ENCODE measurements at regions not wholly inside any gene's neighbourhood (a gene's known extent, or its start where the extent isn't known, plus 50 kb on each side); places are given as distances from the start of the nearest gene placed in this dataset.

DNA sequence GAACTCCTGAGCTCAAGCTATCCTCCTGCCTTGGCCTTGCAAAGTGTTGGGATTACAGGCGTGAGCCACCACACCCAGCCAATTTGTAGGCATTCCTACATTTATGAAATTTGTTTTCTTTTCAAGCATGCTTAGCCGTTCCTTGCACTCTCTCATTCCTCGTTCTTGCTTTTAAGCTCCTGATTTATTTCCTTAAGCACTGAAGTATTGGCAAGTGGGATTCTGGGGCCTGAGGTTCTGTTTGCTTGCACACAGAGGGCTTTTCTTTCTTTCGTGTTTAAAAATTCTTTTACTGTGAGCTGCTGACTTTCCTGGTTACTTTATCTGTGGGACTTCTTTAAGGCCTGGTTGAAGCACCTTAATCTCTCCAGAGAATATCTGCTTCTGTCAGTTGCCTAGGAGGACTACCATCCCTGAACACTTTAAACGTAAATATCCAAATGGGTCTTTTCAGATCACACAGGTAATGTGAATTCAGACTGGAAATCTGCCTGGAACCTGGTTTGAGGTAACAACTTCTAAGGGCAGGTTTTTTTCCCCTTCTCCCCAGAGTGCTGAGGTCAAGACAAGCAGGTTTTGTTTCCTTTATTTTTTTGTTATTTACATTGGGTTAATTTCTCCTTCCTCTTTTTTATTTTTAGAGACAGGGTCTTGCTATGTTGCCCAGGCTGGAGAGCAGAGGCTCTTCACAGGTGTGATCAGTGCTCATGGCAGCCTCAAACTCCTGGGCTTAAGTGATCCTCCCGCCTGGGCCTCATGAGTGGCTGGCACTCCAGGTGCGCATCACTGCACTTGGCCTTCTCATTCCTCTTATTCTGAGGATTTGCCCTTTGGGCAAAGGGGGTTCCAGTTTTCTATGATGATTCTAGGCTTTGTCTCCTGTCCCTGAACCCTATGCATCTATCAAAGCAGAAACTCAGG is 102.9 kb downstream of the PFKFB3 start:
- no peak for DNase-seq (ENCODE audit: low read depth in 2 of 2)

DNA sequence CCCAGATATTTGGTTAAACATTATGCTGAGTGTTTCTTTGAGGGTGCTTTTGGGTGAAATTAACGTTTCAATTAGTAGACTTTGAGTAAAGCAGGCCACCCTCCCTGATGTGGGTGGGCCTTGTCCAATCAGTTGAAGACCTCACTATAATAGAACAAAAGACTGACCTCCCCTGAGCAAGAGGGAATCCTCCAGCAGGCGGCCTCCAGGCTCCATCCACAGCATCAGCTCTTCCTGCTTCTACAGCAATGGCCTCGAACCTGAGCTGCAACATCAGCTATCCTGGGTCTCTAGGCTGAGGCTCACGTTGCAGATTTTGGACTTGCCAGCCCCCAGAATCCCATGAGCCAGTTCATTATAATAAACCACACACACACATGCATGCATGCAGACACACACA is 104.2 kb downstream of the PFKFB3 start:
- no peak for DNase-seq (ENCODE audit: low read depth in 2 of 2)

DNA sequence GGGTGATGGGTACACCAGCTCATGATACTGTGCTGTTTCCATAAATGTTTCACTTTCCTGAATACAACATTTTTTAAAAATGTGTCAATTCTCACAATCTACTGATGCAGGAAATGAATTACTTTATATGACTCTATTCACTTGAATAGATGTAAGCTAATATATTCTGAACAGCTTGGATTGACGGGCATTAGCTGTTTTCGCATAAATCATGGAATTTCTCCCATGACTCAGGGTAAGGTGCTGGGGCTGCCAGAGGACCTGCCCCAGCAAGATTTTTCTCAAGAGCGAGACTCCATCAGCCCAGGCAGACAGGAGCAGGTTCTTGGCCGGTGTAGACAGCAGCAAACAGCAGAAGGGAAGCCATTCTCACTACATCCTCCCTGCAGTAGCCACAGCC is 107.1 kb downstream of the PFKFB3 start:
- DNase-seq (ENCODE audit: low read depth in 2 of 2), result no peak

DNA sequence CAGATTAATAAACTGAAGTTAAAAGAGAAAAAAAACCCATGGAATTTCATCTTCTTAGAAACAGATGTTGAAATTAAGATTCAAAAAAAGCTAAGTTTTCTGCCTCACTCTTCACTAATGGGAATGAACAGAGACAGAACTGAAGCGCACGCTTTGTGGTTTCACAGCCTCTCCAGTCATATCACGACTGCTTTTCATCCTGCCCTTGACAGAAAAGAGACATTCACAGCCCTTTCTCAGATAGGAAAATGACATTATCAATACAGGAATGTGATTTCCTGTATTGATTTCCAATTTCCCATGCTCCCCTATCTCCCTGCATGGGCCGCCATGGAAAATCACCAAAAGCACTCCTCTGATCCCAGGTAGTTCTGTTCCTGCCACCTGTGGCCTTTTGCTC is 108.2 kb downstream of the PFKFB3 start:
- DNase-seq (ENCODE audit: low read depth in 2 of 2), result no peak

DNA sequence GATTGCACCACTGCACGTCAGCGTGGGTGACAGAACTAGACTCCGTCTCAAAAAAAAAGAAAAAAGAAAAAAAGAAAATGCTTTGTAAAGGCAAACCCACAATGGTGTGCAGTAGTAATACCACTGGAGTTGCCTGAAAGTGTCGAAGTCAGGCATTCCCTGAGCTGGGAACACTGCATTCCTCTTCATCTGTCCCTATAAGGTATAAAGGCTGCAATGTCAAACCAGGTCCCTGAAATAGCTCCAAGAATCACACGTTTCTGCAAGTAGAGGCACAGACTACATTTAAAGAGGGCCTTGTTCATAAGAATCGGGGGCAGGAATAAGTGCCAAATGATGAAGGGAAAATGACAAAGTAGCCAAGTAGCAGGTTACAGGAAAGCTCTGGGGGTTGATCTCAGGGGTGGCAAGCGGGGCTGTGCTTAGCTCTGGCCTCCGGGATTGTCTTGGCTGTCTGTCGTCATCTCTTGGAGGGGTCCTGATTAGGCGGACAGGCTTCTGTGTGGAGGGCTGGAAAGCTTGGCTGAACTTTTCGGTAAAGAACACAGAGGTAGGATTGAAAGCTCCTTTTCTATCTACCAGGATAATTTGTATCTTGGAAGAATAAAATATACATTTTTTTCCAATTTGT is 109.1 kb downstream of the PFKFB3 start:
- no peak for DNase-seq (ENCODE audit: low read depth in 2 of 2)

DNA sequence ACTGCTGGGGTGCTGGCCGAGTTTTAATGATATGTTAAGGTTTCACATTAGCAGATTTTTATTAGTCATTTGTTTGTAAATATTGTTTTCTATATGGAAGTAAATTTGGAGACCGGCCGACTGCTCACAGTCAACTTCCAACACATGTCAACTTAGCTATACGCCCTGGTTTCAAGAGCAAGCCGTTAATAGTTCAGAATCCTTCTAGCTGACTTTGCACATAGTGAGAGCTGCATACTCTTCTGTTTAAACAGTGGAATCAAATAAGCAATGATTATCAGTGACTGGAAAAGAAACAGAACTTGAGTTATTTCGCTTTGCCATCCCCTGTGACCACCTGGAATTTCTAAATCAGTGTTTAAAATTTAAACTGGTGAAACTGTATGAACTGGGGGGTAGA is 109.9 kb downstream of the PFKFB3 start:
- DNase-seq (ENCODE audit: low read depth in 2 of 2), result no peak

DNA sequence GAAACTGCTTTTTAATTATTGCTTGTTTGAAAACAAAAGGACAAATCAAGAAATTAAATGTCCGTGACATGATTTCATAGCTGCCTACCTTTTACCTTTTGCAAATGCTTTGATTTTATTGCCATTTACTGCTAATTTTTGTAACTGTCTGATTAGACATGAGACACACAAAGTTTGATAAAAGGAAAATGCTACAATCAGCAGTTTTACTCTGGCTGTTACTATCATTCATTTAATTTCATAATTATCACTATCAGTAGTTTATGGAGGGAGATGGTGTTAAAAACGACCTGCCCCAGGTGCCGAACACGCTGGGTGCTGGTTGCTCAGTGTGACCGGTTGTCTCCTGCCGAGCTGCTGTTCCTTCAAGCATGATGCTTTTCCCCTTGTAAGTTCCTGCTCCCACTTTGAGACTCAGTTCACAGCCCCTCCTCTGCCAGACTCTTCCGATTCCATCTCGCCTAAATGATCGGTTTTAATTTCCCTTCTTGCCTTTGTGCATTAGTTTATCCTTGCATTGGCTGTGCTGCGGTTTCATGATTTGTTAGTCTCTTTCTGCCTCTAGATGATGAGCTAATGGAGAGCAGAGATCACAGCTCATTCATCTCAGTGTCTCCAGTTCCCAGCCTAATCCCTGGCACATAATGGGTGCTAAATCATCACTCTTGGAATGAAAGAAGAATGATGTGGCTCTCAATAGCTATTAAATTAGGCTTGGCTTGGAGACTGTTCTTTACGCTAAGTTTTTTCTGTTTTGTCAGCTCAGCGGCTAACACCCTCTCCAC is 110.6 kb downstream of the PFKFB3 start:
- DNase-seq (ENCODE audit: low read depth in 2 of 2), result no peak

DNA sequence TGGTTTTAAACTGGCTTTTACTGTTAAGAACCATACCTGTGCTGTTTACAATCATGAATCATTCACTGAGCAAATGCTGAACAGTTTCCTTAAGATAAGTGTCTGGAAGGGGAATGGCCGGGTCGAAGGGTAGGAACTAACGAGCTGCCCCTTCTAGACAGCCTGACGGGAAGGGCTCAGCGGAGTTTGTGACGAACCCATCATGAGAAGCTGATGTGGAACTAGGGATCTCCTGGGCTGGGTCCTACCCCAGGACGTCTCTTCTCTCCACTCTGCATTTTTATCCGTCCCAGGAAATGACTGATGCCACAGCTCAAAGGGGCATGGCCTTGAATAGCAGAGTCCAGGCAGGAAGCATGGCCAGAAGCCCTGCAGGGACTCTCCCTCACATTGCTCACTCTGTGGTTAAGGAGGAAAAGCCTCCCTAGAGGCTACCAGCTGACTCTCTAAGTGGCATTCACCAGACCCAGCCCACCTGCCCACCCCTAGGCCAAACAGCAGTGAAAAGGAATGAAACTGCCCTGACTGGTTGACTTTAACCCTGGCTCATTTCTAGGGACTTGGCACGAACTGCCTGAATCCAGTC is 112.0 kb downstream of the PFKFB3 start:
- no peak for DNase-seq (ENCODE audit: low read depth in 2 of 2)

DNA sequence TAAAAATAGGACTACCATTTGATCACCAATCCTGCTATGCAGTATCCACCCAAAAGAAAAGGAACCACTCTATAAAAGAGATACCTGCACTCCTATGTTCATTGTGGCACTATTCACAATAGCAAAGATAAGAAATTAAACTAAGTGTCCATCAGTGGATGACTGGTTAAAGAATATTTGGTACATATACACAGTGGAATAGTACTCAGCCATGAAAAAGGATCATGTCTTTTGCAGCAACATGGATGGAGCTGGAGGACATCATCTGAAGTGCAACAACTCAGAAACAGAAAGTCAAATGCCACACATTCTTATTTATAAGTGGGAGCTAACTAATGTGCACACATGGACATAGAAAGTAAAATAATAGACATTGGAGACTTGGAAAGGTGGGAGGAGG is 116.4 kb downstream of the PFKFB3 start:
- no peak for DNase-seq (ENCODE audit: low read depth in 2 of 2)

DNA sequence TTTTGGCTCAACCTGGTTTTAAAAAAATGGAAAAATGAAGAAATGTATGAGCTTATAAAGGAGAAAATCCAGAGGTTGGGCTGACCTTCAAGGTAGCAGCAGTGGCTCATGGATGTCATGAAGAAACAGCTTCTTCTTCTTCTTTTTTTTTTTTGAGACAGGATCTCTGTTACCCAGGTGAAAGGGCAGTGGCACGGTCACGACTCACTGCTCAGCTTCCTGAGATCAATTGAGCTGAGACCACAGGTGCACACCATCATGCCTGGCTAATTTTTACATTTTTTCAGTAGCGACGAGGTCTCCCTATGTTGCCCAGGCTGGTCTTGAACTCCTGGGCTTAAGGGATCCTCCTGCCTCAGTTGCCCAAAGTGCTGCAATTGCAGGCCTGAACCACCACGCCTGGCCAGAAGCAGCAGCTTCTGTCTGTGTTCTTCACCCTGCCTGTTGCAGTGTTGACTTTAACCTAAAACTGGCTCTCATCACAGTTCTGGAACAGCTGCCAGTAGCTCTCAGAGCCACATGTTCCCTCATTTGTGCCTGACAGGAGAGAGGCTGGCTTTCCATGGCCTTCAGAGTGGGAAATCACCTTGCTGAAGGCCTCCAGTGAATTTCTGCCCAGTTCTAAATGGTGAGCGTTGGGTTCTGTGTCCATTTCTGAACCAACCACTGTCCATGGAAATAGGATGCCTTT is 117.7 kb downstream of the PFKFB3 start:
- no peak for DNase-seq (ENCODE audit: low read depth in 2 of 2)

DNA sequence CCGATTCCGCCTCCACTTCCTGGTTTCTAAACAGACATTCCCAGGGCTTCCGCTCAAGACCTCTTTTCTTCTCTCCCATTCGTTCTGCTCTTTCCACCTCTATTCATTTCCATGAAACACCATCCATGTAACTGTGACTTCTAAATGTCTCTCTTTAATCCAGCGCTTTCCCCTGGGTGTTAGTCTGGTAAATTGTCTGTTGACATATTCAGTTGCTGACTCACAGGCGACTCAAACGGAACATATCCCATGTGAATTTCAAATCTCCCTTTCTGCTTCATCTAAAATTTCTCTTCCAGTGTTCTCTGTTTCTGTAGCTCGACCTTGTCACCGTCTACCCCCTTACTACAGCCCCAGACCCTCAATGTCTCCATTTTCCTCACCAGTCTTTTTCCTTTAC is 119.1 kb downstream of the PFKFB3 start:
- no peak for DNase-seq (ENCODE audit: low read depth in 2 of 2)

DNA sequence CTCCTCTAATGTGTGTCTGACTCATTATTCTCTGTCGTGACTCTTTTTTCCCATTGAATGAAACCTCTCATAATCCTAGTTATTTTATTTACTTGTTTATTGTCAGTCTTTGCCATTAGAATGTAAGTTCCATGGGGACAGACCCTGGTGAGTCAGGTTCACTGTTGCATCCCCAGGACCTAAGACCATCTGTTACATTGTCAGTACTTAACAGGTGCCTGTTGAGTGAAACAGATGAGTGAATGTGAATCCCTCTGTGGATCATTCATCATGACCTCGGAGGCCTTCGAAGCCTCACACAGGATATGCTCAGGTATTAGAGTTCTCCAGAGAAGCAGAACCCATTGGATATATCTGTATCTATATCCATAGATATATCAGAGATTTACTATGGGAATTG is 120.1 kb downstream of the PFKFB3 start:
- DNase-seq (ENCODE audit: low read depth in 2 of 2), result no peak

DNA sequence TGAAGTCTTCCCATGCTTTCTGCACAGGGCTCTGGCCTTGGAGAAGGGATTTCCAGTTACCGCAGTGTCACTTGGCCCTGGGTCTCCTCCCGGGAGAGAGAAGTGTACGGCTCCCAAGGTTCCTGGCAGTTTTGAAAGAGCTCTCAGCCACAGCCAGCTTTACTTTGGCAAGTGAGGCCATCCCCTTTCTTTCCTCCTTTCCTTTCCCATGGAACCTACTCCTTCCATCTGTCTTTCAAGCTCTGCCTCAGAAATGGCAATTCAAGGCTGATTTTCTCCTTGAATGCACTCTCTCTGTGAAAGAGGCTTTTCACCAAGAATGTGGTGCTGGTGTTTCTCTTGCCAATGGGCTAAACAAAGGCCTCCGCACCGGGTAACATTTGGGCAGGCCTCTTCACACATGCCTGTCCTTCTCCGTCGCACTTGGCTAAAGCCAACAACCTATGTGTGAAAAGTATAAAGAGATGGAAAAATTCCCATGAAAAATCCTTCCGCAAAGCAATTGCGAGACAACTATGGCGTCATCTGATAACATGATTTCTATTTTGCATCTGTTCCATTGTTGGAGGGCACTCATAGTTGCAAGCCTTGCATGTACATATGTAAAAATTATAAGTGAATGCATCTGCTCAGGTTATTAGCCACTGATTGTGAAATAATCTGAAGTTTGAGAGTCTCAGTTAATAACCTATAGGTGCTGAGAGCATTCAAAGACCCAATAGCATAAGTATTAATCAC is 125.4 kb downstream of the PFKFB3 start:
- DNase-seq (ENCODE audit: low read depth in 2 of 2), result no peak

DNA sequence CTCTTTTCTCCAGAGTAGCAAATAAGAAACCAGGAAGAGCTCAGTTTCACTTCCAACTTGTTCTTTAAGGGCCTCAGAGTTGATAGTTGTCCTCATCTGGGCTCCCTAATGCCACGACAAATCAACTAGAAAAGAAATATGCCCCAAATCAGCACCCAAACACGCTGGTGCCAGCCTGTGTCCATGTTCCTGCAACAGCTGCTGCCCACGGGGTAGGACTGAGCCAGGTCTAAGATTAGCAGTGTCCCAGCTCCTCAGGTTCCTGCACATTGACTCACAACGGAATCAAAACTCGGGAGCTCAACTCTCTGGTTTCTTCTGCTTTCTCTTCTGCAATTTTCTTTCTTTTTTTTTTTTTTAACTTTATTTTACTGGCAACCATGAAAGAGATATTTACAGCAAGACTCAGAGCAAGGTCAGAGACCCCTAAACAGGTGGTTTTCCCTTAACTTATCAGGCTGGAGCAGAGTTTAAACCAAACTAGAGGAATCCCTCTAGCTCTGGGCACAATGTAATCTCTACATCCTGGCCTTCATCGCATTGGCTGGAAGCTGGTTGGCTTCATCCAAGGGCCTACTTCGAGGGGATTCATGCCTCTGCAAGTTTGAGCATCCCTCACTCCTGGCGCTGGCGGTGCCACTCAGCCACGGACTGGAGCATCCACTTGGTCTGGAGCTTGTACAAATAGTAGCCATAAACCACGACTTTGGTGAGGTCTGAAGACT is 126.1 kb downstream of the PFKFB3 start:
- DNase-seq (ENCODE audit: low read depth in 2 of 2), result no peak

DNA sequence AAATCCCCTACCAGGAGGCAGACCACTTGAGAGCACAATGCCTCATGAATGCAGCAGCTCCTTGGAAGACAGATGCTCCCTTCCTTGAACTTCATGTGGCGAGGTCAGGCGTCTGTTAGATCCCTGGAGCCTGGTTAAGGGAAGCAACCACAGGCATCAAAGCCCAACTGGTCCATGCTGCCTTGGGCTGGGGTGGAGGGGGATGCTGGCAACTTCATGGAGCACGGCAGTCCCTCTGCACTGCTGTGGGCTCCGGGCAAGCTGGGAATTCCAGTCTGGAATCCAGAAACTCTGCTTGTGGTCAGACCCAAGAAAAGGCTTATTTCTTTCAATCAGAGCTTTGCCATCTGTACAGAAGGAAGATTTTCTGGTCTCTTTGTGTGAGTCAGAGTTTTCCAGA is 130.4 kb downstream of the PFKFB3 start:
- DNase-seq (ENCODE audit: low read depth in 2 of 2), result no peak

DNA sequence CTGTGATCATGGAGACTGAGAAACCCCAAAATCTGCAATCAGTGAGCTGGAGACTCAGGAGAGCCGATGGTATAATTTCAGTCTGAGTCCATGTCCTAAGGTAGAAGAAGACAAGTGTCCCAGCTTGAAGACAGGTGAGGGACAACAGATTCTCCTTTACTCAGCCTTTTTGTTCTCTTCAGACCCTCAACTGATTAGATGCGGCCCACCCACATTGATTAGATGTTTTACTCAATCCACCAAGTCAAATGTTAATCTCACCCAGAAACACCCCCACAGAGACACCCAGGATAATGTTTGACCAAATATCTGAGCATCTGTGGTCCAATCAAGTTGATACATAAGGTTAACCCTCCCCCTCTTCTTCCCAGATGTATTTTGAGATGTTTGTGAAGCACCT is 131.2 kb downstream of the PFKFB3 start:
- no peak for DNase-seq (ENCODE audit: low read depth in 2 of 2)

DNA sequence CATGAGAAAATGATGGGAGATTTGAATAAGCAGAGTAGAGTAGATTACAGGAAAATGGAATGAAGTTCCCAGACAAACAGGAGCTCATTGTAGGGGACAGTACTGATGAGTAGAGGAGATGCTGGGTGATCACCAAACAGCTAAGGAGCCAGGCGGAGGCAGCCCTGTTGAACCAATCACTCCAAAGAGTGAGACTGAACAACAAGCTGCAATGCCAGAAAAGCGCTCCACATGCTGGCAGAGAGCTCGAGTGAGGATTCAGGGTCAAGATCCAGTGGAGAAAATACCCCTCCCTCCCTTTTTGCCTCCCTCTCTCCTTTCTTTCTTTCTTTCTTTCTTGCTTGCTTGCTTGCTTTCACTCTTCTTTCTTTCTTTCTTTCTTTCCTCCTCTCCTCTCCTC is 133.3 kb downstream of the PFKFB3 start:
- DNase-seq (ENCODE audit: low read depth in 2 of 2), result no peak

DNA sequence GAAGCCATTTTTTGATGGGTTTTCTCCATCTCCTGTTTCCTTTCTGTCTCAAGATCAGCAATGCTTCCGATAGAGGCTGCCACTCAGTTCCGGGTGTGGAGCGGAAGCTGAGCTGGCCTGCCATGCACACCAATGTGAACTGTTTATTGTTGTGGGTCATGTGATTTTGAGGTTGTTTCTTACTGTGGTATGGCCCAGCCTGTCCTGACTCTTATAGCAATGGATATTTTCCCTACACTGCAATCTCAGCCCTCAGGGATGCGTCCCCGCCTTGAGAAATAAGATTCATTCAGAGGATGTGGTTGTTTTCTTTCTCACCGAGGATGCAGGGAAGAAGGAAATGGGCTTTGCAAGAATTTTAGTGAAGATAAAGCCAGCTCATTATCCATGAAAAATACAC is 134.7 kb downstream of the PFKFB3 start:
- no peak for DNase-seq (ENCODE audit: low read depth in 2 of 2)

DNA sequence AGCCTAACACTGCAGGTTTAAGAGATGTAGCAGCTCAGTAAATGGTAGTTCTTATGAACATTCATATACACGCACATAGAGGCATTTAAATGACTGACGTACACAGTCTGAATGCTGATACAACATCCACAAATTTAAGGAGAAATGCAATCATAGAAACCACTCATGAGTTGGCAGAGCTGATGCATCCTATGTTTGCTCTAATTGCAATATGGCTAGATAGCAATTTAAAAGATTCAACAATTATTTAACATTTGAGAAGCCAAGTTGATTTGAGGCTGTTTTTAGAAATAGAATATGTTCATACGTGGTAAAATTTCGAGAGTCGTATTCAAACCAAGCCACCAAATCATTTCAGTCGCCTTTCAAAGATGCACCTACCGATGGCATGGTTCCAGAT is 135.6 kb downstream of the PFKFB3 start:
- DNase-seq (ENCODE audit: low read depth in 2 of 2), result no peak

DNA sequence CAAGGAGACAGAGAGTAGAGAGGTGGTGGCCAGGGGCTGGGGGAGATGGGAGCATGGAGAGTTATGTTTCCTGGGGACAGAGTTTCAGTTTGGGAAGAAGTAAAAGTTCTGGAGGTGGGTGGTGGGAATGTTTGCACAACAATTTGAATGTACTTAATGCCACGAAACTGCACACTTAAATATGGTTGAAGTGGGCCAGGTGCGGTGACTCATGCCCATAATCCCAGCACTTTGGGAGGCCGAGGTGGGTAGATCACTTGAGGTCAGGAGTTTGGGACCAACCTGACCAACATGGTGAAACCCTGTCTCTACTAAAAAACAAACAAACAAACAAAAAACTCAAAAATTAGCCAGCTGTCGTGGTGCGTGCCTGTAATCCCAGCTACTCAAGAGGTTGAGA is 137.2 kb downstream of the PFKFB3 start:
- DNase-seq (ENCODE audit: low read depth in 2 of 2), result no peak

All from stimulated activated CD8-positive, alpha-beta memory T cell treated with anti-CD3 and anti-CD28 coated beads, Interleukin-15, amount 100 ng/mL, for 48 hours (primary cell).